Erythroblast (primary cell): ENCODE measurements at regions not wholly inside any gene's neighbourhood (a gene's known extent, or its start where the extent isn't known, plus 50 kb on each side); places are given as distances from the start of the nearest gene placed in this dataset.

Source experiments
- GATA1 ChIP-seq: IDR thresholded peaks from 2 replicates; pipeline ENCODE4 v1.6.1; 2011; ENCODE audit warnings: low read depth, mild to moderate bottlenecking, control low read depth, low read length, moderate library complexity
- POLR2A ChIP-seq: IDR thresholded peaks from 2 replicates; pipeline ENCODE4 v1.6.1; 2011; ENCODE audit warnings: mild to moderate bottlenecking, low read length

- TF ChIP-seq POLR2A (no peak), GATA1 (no peak)
These were observed 219.9 kb upstream of the LYZL1 start for GRCh38 chr10:29068966-29069365.
